Retina (tissue), 1 donor: ENCODE measurements at regions not wholly inside any gene's neighbourhood (a gene's known extent, or its start where the extent isn't known, plus 50 kb on each side); places are given as distances from the start of the nearest gene placed in this dataset.
A peak's percentile ranks its signal among the peaks of the same experiment; 100 is the strongest.

Experiments used
- DNase-seq: peaks from one replicate; pipeline ENCODE4 v3.0.0-alpha.2; 2016

- DNase-seq, result no peak
These were observed 393.5 kb downstream of the KLF12 start for GRCh38 chr13:73740666-73741065.

GRCh38 chr13:73739394-73739793 lies 394.8 kb downstream of the KLF12 start:
- no peak for DNase-seq

- no peak for DNase-seq
These were observed 395.6 kb downstream of the KLF12 start for GRCh38 chr13:73738626-73739025.

GRCh38 chr13:73737214-73737613 lies 397.0 kb downstream of the KLF12 start:
- DNase-seq, result no peak

- no peak for DNase-seq
These were observed 400.5 kb downstream of the KLF12 start for GRCh38 chr13:73733706-73734105.

- no peak for DNase-seq
These were observed 401.9 kb downstream of the KLF12 start for GRCh38 chr13:73732350-73732749.

GRCh38 chr13:73731564-73731963 lies 402.6 kb downstream of the KLF12 start:
- DNase-seq, result no peak

- no peak for DNase-seq
These were observed 404.2 kb downstream of the KLF12 start for GRCh38 chr13:73730014-73730413.

GRCh38 chr13:73729046-73729445 lies 405.2 kb downstream of the KLF12 start:
- DNase-seq, result no peak

GRCh38 chr13:73722120-73722519 lies 412.1 kb downstream of the KLF12 start:
- DNase-seq, result peak; percentile 21

- DNase-seq, result no peak
These were observed 412.6 kb downstream of the KLF12 start for GRCh38 chr13:73721571-73721970.

- DNase-seq, result no peak
These were observed 413.9 kb downstream of the KLF12 start for GRCh38 chr13:73720216-73720840.

- DNase-seq, result no peak
These were observed 416.0 kb downstream of the KLF12 start for GRCh38 chr13:73718246-73718645.

GRCh38 chr13:73717632-73718031 lies 416.6 kb downstream of the KLF12 start:
- DNase-seq, result no peak

- DNase-seq, result no peak
These were observed 418.2 kb downstream of the KLF12 start for GRCh38 chr13:73715911-73716510.

GRCh38 chr13:73715114-73715910 lies 418.9 kb downstream of the KLF12 start:
- no peak for DNase-seq

GRCh38 chr13:73714522-73714921 lies 419.7 kb downstream of the KLF12 start:
- no peak for DNase-seq

GRCh38 chr13:73708393-73708985 lies 425.7 kb downstream of the KLF12 start:
- no peak for DNase-seq

- no peak for DNase-seq
These were observed 429.6 kb downstream of the KLF12 start for GRCh38 chr13:73704587-73704986.

GRCh38 chr13:73703606-73704005 lies 430.6 kb downstream of the KLF12 start:
- DNase-seq, result no peak

- DNase-seq, result no peak
These were observed 431.7 kb downstream of the KLF12 start for GRCh38 chr13:73702419-73703071.

GRCh38 chr13:73701160-73701559 lies 433.0 kb downstream of the KLF12 start:
- no peak for DNase-seq

GRCh38 chr13:73698859-73699258 lies 435.3 kb downstream of the KLF12 start:
- DNase-seq, result no peak
